HL-60 (cell line): ENCODE measurements at regions not wholly inside any gene's neighbourhood (a gene's known extent, or its start where the extent isn't known, plus 50 kb on each side); places are given as distances from the start of the nearest gene placed in this dataset.

Experiments
- DNase-seq, 2 experiments: peaks; one replicate each; pipeline ENCODE4 v3.0.0-alpha.2; 2010 to 2020; ENCODE audit warnings: low read depth in 1 of 2, low spot score in 1 of 2
- H3K27ac ChIP-seq: fragments of 250-450 bp; sonication (Bioruptor Pico); replicated peaks from 2 replicates; pipeline ENCODE4 v1.5.1; 2020; ENCODE audit warnings: mild to moderate bottlenecking, moderate library complexity
- H3K27me3 ChIP-seq: fragments of 250-450 bp; sonication (Bioruptor Pico); 2 replicates; pipeline ENCODE4 v1.5.1; 2021; ENCODE audit warnings: mild to moderate bottlenecking, moderate library complexity; ENCODE audit not compliant: insufficient read depth, poor library complexity, severe bottlenecking
- H3K4me3 ChIP-seq: replicated peaks from 2 replicates; pipeline ENCODE4 v1.5.1; 2011; ENCODE audit warnings: mild to moderate bottlenecking, control low read depth, low read length; ENCODE audit not compliant: insufficient read depth
- CTCF ChIP-seq: IDR thresholded peaks from one replicate; pipeline ENCODE4 v1.5.1; 2011; ENCODE audit warnings: low read length, control low read depth, inconsistent platforms; ENCODE audit not compliant: insufficient read depth
- GABPA ChIP-seq: IDR thresholded peaks from 2 replicates; pipeline ENCODE4 v1.6.1; 2012; ENCODE audit warnings: low read depth
- POLR2AphosphoS5 ChIP-seq: IDR thresholded peaks from 2 replicates; pipeline ENCODE4 v1.6.1; 2012; ENCODE audit warnings: low read depth
- REST ChIP-seq: IDR thresholded peaks from 2 replicates; pipeline ENCODE4 v1.6.1; 2012; ENCODE audit warnings: low read depth; ENCODE audit not compliant: insufficient replicate concordance
- SPI1 ChIP-seq: IDR thresholded peaks from 2 replicates; pipeline ENCODE4 v1.6.1; 2012; ENCODE audit warnings: low read depth, mild to moderate bottlenecking, borderline replicate concordance

- DNase-seq: no peak
- TF ChIP-seq REST: no peak
- TF ChIP-seq POLR2AphosphoS5: no peak
- no peak for TF ChIP-seq CTCF
- no peak for TF ChIP-seq GABPA
- H3K27ac ChIP-seq: no peak overlapping the region
- H3K4me3 ChIP-seq: no peak overlapping the region
- no peaks in the 10 kb centered on the region for H3K27me3 ChIP-seq
Observed at GRCh38 chr11:92717240-92717639, 252.2 kb upstream of the MTNR1B start.

- TF ChIP-seq POLR2AphosphoS5: no peak
- no peak for TF ChIP-seq REST
- no peak for TF ChIP-seq CTCF
- no peak for TF ChIP-seq SPI1
- no peak for TF ChIP-seq GABPA
- Histone ChIP-seq H3K4me3 (no peak overlapping the region), H3K27me3 (no peaks in the 10 kb centered on the region), H3K27ac (no peak overlapping the region)
- no peak for DNase-seq
Observed at GRCh38 chr11:92720385-92720784, 249.1 kb upstream of the MTNR1B start.

- DNase-seq: no peak
- Histone ChIP-seq H3K27ac (no peak overlapping the region), H3K4me3 (no peak overlapping the region), H3K27me3 (no peaks in the 10 kb centered on the region)
- TF ChIP-seq REST (no peak), SPI1 (no peak), POLR2AphosphoS5 (no peak), CTCF (no peak), GABPA (no peak)
Observed at GRCh38 chr11:92725352-92725751, 244.1 kb upstream of the MTNR1B start.
